Uterus (tissue), 2 donors: ENCODE measurements at regions not wholly inside any gene's neighbourhood (a gene's known extent, or its start where the extent isn't known, plus 50 kb on each side); places are given as distances from the start of the nearest gene placed in this dataset.

Experiments used
- CTCF ChIP-seq, 4 experiments: fragments of 200-600 bp in 2 of 4; fragments of 450-650 bp in 2 of 4; sonication (generic) in 2 of 4; IDR thresholded peaks; one replicate each; pipeline ENCODE4 v1.5.1; 2016 to 2019; ENCODE audit warnings: antibody characterized with exemption in 4 of 4, mild to moderate bottlenecking in 2 of 4, moderate library complexity in 1 of 4
- POLR2A ChIP-seq, 2 donors: fragments of 450-650 bp; IDR thresholded peaks; one replicate each; pipeline ENCODE4 v1.6.1; 2016; ENCODE audit warnings: antibody characterized with exemption in 2 of 2, mild to moderate bottlenecking in 1 of 2, moderate library complexity in 1 of 2

- TF ChIP-seq CTCF (IDR thresholded peaks at IDR 0.05) (no peak), POLR2A (IDR thresholded peaks at IDR 0.05) (no peak)
Observed at GRCh38 chr5:20562544-20562943, 574.5 kb upstream of the CDH18 start.
